Lung microvascular endothelial cell (primary cell): ENCODE measurements at regions not wholly inside any gene's neighbourhood (a gene's known extent, or its start where the extent isn't known, plus 50 kb on each side); places are given as distances from the start of the nearest gene placed in this dataset.

ENCODE experiments used
- DNase-seq, 2 donors: peaks; one replicate each; pipeline versions ENCODE4 v3.0.0 to v3.0.0-alpha.2; 2010; ENCODE audit warnings: low read depth in 2 of 2

DNA sequence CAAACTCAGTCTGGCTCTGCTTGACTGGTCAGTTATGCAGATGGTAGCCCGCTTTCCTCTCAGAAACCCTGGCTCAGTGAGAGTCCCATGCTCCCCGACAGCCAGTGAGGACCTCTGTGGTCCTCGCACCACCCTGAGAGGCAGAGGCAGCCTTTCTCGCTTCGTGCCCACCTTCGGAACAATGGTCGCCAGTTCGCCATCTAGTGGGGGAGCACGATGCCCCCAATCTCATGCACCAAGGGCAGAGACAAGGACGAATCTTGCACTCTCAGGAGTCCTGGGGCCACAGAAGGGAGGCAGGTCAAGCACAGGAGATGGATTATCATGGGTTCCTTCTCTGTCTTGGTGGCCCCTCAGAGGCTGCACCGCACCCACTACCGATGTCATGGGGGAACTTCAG is 75.2 kb downstream of the RHCG start:
- DNase-seq = no peak

DNA sequence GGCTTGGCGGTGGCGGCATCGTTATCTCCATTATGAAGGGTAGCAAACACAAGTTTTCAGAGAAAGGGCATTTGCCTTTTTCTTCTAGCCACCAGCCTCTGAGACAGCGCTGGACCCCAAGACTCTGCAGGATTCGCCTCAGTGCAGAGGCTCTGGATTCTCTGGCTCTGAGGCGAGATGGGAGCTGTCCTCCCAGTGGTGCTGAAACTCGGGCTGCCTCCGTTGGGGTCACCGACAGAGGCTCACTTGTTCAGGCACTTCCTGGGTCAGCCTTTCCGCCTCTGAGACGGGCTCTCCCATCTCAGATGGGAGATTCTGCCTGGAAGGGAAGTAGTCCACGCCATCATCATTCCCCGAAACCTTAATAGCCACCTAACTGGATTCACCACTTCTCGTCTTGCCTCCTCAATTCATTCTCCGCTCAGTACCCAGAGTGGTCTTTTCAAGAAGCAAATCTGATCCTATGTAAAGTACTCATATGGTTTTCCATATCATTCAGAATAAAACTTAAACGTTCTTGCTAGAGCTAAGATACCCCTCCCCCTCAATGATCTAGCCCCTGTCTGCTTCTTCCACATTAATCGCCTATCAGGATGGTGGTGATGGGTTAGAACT is 76.9 kb downstream of the RHCG start:
- peak; percentile 41 to 45 for DNase-seq

- no peak for DNase-seq
Measured at GRCh38 chr15:89417206-89417725, 79.1 kb downstream of the RHCG start.

DNA sequence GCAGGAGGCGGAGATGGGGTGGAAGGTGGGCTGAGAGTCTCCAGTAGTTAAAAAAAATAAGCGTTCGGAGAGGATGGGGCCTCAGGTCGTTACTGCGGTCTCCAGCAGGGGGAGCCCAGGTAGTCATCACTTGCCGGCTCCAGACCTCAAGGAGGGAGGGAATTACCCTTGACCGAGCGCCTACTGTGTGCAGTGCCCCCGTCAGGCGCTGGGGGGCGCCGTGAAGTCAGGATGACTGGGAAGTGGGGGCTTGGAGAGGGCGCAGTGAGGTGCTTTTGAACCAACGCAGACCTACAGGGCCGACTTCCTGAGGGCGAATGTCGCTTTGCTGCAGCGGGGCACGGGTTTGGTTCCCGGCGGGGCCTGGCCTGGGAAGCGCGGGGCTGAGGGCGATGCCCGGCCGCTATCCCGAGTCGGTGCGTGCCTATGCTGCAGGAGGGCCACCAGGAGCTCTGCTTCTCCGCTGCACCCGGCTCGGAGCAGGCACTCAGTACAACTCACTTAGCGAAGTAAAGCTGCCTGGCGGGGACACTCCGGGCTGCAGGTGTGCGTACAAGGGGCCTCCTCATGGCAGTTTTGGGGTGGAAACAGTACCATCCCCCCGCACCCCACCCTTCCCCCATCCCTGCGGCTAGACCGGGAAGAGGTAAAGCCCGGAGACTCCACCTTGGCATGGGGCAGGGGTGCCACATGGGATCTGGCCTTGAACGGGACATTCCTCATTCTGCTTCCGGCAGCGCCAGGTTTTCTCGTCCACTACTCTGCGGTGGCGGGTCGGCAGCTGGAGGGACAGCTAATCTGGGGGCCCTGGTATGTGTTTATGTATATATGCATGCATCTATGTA is 79.8 kb downstream of the RHCG start:
- peak; percentile 66 to 77 for DNase-seq

DNA sequence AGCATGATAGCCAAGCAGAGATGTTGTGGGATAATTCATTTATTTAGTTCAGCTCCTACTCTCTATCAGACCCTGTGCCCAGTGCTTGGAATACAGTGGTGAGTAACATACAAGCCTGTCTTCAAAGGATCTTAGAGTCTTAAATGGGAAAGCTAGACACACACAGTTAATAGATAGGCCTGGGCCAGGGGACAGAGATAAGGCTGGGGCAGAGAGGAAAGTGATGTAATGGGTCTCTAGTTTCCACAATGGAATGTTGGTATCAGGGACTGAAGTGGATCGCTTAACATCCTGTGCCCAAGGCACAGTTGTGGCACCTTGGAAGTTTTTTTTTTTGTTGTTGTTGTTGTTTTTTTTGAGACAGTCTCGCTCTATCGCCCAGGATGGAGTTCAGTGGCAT is 79.9 kb upstream of the POLG start:
- no peak for DNase-seq

DNA sequence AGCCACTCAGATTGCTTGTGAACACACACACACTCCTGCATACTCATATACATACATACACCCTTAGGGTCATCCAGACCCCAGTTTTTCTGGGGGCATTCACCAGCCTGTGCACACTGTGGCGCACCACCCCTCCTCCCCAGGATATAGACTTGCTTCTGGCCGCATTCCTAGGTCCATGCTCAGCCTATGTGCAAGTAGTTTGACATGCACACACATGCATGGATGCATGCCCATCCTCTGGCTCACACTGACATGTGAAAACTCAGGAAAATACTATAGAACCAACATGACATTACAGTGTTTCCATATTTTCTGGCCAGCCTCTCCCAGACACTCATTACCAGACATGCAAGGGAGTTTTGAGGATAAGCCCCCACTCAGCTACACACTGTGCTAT is 79.3 kb upstream of the POLG start:
- no peak for DNase-seq

DNA sequence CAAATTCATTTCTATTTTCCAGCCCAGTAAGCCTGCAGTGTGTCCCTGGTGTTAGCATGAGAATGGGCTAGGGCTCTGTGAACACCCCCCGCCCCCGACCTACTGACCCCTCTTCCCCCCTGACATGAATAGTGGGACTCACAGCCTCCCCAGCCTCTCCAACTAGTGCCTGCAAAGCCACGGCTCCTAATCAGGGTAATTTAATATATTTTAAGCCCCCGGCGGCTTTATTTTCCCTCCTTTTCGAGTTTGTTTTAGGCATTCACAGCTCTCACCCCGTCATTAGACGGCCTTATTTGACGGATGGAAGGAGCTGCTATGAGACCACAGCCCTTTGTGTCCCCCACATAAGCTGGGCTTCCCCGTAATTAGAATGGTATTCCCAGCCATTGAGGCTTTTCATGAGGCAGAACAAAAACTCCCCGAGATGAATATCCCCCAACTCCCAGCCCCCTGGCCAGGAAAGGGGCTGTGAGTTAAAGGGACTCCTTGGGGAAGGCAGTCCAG is 78.3 kb upstream of the POLG start:
- DNase-seq = no peak

DNA sequence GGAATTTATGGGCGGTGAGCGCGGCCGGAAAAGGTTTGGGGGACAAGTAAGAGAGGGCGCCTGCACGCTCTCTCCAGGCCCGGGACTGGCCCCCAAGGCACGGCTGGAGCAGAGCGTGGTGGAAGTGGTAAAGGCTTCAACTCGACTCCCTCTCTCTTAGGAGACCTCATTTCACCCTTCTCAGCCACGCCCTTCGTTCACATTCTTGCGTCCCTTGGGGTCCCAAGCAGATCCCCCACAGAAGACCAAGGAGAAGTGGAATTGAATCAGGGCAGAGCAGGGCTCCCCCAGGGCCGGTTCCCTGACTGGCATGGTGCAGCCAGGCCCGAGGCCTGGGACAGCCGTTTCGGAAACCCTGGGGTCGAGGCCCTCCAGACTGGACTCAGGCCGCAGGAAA is 75.4 kb upstream of the POLG start:
- DNase-seq = no peak

DNA sequence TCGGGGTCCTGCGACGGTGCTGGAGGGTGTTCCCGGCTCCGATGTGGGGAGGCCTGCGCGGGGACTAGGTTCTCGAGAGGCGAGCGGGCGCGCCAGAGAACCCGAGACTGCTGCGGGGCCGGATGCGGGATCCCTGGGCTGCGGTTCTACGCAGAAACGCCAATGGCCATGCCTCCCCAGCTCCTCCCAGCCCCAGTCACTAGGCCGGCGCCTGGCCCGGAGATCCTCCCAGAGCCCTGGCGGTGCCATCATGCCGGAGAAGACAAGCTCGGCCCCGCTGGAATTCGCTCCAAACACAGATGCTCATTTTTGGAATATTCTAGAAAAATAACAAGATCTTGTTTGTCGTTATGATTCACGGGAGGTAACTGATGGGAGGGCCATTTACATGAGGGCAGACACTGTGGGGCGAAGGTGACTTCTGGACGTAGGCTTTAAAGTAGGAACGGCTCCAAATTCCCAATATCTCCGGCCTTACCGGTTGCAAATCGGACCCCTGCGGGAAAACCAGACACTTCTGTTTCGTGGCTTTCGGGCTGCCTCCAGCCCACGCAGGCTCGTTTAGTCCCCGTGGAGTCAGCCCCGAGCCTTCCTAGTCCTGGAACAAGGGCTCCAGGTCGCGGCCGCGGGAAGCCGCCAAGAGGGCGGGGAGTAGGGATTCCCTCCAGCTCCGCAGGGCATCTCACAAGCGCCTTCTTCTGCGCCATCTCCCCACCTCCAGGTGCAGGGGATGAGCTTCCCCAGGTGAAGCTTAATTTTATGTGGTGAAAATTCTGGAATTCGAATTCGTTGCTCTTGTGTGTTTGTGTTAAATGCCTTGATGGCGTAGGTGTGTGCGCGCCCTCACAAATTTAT is 74.8 kb upstream of the POLG start:
- DNase-seq = no peak

- peak; percentile 16 to 31 for DNase-seq
Measured at GRCh38 chr15:89408372-89409183, 74.0 kb upstream of the POLG start.

DNA sequence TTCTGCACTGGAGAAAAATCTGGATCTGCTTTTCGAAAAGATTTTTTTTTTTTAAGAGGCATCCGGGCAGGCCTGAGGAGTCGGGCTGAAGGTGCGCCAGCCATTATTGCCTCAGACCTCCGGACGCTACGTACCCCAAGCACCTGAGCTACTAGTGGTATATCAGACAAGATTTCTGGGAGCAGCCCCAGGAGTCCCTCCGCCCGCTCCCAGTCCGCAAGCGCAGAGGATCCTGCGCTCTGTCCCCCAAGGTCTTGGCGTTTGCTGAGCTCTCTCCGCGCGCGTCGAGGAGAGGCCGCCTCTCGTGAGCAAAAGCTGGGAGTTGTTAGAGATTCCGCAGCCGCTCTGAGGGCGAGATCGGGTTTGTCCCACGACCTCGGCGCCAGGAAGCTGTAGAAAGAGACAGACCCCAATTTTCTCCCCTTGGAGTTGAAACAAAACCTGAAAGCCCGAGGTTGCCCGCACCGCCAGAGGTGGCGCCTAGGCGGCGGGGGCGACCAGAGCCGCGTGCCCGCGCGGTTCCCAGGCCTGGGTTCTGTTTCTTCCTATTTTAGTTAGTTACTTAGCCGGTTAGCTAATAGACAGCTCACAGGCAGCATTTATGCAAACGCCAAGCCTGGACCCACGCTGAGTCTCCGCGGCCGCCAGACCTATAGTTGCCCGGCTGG is 72.5 kb upstream of the POLG start:
- no peak for DNase-seq

DNA sequence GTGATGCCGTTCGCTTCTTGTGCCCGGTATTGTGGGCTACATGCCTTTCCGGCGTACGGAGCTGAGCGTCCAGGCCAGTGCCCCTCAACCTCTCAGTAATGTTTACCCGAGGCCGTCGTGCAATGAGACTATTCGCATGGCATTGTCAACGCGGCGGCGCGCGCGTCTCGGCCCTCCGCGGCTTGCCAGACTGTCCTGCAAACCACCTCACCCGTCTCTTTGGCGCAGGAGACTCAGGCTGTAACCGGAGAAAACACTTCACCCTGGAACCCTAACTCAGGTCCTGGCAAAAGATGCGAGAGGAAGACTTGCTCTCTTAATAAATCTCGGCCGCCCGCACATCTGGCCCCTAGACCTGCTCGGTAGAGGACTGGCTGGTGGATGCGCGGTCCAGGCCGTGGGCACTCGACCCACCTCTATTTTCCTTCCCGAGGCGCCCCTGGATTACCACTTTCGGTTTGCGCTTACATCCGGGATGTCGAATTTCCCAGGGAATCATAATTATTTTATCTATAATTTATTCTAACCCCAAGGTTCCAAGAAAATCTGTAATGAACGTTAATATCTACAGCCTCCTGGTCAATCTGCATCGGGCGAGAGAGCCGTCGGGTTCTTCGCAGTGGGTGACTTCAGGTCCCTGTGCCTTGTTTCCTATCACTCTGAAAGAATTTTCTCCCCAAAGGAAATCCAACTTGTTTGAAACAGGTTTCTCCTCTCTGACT is 71.8 kb upstream of the POLG start:
- no peak for DNase-seq

DNA sequence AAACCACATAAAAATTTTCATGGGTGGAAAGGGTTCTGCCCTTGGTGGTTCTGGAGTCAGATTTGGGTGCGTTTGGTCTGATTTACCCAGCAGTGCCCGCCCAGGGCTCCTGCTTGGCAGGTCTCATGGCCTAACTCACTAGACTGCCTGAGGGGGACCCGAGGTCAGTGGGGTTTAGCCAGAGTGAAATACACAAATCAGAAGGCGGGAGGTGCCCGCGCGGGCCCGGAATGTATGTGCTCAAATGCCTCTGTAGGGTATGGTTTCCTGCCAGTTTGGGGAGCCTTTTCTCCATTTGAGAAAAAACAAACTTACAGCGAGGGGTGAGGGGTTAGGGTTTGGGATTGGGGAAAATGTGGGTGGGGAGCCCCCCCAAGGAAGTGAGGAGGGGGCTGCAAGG is 70.9 kb upstream of the POLG start:
- DNase-seq = no peak

DNA sequence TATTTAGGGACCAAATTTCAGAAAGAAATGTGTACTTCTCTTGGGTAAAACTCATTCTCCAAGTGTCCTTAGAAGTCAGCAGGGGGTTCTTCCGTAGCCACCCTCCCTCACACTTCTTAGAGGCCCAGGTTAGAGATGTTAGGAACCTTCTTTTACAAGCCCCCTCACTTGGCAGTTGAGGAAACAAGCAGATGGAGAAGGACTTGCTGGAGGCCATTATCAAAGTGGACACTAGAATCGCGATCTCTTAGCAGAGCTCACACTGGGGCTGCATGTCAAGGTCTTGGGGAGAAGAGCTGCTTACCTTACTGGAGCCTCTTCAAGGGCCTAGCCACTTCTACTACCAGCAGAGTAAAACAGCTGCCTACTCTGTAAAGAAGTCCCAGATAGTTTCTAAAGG is 69.4 kb upstream of the POLG start:
- no peak for DNase-seq

DNA sequence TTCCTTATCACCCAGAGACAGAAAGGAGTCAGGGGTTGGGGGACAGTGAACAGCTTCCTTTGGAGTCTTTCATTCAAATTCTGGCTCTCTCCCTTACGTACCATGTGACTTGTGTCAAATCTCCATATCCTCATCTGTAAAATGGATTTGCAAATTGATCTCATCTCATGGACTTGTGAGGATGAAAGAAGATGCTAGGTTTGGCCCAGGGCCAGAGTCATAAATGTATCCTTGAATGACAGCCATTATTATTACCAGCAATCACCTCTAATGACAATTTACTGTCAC is 67.8 kb upstream of the POLG start:
- DNase-seq = no peak

- DNase-seq = peak in 1 of 2 donors; percentile 62
Measured at GRCh38 chr15:89401631-89402517, 67.2 kb upstream of the POLG start.

GRCh38 chr15:89400782-89401545 is 66.3 kb upstream of the POLG start:
- DNase-seq = no peak

DNA sequence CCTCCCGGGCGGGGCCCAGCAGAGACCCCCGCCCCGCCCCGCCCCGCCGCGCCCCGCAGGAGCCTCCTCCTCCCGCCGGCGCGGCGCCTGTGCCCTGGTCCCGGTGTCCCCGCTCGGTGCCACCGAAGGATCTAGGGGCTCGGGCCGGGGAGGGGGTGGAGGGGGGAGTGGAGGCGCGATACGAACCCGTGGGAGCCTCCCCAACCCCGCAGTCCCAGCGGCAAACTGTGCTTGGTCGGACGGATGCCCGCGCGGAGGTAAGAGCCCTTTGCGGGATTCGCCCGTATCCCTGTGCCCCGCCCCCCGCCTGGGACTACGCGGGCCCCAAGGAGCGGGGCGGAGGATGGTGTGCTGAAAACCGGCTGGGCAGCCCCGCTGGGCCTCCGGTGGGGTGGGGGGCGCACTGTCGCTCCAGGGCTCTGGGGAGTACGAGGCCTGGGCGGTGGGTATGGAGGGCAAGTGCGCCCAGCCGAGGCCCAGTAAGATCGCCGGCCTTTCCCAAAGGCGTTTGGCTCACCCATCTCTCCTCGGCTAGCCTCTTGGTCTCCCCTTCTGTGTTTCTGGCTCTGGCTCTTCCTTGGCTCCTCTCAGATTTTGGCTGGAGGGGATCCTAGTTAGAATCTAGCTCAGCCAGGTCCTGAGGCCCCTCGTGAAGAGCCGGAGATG is 65.6 kb upstream of the POLG start:
- DNase-seq = no peak
